ENCODE measurements at regions not wholly inside any gene's neighbourhood (a gene's known extent, or its start where the extent isn't known, plus 50 kb on each side); places are given as distances from the start of the nearest gene placed in this dataset.
A peak's percentile ranks its signal among the peaks of the same experiment; 100 is the strongest.

GRCh38 chr4:146032234-146032860, 93.7 kb upstream of the ZNF827 start:
- H3K9me3 ChIP-seq = no peaks in the 10 kb centered on the region
- no peaks in the 10 kb centered on the region for H3K36me3 ChIP-seq (replicated peaks)
- H3K4me3 ChIP-seq = no peak overlapping the region
- DNase-seq (ENCODE audit: low spot score in 2 of 2) = no peak
- H3K4me1 ChIP-seq = no peaks in the 10 kb centered on the region
- no peaks in the 10 kb centered on the region for H3K27me3 ChIP-seq (ENCODE audit: low read depth)
- in situ Hi-C loops (cut with MboI; ENCODE audit: low sequenced_read_pairs) = no loop called here

GRCh38 chr4:146029939-146030710, 91.5 kb upstream of the ZNF827 start:
- Histone ChIP-seq H3K27me3 (ENCODE audit: low read depth) (no peaks in the 10 kb centered on the region; the same call in 1 of the 2 replicates), H3K36me3 (replicated peaks) (no peaks in the 10 kb centered on the region), H3K4me1 (no peaks in the 10 kb centered on the region), H3K9me3 (no peaks in the 10 kb centered on the region), H3K4me3 (no peak overlapping the region)
- in situ Hi-C loops (cut with MboI; ENCODE audit: low sequenced_read_pairs) = no loop called here
- no peak for DNase-seq (ENCODE audit: low spot score in 2 of 2)

- in situ Hi-C loops (cut with MboI; ENCODE audit: low sequenced_read_pairs) = no loop called here
- H3K27me3 ChIP-seq (ENCODE audit: low read depth) = no peaks in the 10 kb centered on the region; the same call in 1 of the 2 replicates
- H3K4me1 ChIP-seq = no peaks in the 10 kb centered on the region
- H3K9me3 ChIP-seq = no peaks in the 10 kb centered on the region
- H3K36me3 ChIP-seq (replicated peaks) = no peaks in the 10 kb centered on the region
- no peak for DNase-seq (ENCODE audit: low spot score in 2 of 2)
- no peak overlapping the region for H3K4me3 ChIP-seq
These were observed 90.5 kb upstream of the ZNF827 start for GRCh38 chr4:146029147-146029546.

DNA sequence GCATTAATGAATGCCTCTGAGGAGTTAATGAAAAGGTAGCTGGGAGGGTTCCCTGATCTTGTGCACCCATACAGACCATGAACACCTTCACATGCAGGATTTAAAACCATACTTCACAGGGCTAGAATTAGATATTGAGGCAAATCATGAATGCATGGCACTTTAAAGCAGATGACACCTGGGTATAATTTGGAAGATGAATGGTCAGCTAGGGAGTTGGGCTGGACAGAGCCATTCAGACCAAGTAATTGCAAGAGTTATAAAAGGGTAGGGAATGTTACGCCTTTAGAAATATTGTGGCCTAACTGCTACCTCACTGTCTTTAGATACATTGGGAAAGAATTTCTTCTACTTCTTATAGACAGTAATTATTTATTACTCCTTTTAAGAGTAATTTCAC, 89.1 kb upstream of the ZNF827 start:
- in situ Hi-C loops (cut with MboI; ENCODE audit: low sequenced_read_pairs) = no loop called here
- no peaks in the 10 kb centered on the region; the same call in 1 of the 2 replicates for H3K27me3 ChIP-seq (ENCODE audit: low read depth)
- DNase-seq (ENCODE audit: low spot score in 2 of 2) = no peak
- H3K4me1 ChIP-seq = no peaks in the 10 kb centered on the region
- H3K9me3 ChIP-seq = no peaks in the 10 kb centered on the region
- no peak overlapping the region for H3K4me3 ChIP-seq
- no peaks in the 10 kb centered on the region for H3K36me3 ChIP-seq (replicated peaks)

DNA sequence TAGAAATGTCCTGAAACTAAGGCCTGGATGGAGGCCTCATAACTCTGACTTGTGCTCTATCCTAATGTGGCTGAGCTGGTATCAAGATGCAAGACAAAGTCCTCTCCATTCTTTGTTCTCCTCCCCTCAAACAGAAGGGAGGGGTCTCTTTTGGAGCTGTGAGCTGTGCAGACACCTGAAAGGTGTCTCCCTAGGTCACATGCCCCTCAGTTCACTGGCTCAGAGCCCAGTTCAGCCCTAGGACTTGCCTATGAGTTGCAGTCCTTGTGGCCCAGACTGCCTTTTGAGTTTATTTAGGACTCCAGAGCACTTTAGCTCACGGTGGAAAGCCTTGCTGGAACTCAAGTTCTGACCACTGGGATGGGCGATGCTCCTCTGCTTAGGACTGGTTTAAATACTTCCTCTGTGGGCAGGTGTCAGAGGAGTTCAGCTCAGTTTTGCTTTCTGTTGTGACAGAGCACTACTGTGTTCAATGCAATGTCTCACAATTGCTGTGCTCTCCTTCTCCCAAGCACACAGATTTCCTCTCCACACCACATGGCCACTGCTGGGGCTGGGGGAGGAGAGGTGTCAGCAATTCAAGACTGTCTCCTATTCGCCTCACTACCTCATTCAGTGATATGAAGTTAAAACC, 84.8 kb upstream of the ZNF827 start:
- in situ Hi-C loops (cut with MboI; ENCODE audit: low sequenced_read_pairs) = no loop called here
- no peak overlapping the region for H3K4me3 ChIP-seq
- no peak for DNase-seq (ENCODE audit: low spot score in 2 of 2)

DNA sequence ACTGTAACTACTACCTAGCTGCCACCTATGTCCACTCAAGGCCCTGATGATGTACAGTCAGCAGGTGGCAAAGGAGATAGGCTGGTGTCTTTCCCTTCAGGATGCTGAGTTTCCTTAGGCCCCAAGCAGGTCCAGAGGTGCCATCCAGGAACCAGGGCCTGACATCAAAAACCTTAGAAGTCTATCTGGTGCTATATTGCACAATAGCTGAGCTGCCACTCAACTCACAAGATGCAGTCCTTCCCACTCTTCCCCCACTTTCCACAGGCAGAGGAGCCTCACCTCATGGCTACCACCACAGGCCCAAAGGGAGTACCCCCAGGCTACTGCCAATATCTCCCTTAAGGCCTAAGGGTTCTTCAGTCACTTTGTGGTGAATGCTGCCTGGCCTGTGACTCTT, 83.9 kb upstream of the ZNF827 start:
- no peak for DNase-seq (ENCODE audit: low spot score in 2 of 2)
- Histone ChIP-seq H3K4me1 (no peaks in the 10 kb centered on the region), H3K9me3 (no peaks in the 10 kb centered on the region), H3K36me3 (replicated peaks) (no peaks in the 10 kb centered on the region), H3K27me3 (ENCODE audit: low read depth) (no peaks in the 10 kb centered on the region; the same call in 1 of the 2 replicates), H3K4me3 (no peak overlapping the region)
- in situ Hi-C loops (cut with MboI; ENCODE audit: low sequenced_read_pairs) = no loop called here

More for the DNA sequence above, 84.8 kb upstream of the ZNF827 start:
- Histone ChIP-seq H3K36me3 (replicated peaks) (no peaks in the 10 kb centered on the region), H3K27me3 (ENCODE audit: low read depth) (no peaks in the 10 kb centered on the region; the same call in 1 of the 2 replicates), H3K4me1 (no peaks in the 10 kb centered on the region), H3K9me3 (no peaks in the 10 kb centered on the region)

- no peaks in the 10 kb centered on the region for H3K9me3 ChIP-seq
- no peaks in the 10 kb centered on the region for H3K27me3 ChIP-seq (ENCODE audit: low read depth)
- in situ Hi-C loops (cut with MboI; ENCODE audit: low sequenced_read_pairs) = no loop called here
- H3K4me1 ChIP-seq = no peaks in the 10 kb centered on the region
- no peaks in the 10 kb centered on the region for H3K36me3 ChIP-seq (replicated peaks)
- no peak overlapping the region for H3K4me3 ChIP-seq
- no peak for DNase-seq (ENCODE audit: low spot score in 2 of 2)
These were observed 79.6 kb upstream of the ZNF827 start for GRCh38 chr4:146018247-146018646.

DNA sequence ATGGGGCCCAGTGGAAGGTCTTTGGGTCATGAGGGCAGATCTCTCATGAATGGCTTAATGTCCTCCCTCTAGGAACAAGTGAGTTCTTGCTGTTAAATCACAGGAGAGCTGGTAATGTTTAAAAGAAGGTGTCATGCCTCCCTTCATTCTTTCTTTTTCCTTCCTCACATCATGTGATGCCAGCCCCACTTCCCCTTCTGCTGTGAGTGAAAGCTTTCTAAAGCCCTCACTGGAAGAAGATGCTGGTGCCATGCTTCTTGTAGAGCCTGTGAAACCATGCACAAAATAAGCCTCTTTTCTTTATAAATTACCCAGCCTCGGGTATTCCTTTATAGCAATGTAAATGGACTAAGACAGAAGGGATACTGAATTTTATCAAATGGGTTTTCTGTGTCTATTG, 66.1 kb upstream of the ZNF827 start:
- in situ Hi-C loops (cut with MboI; ENCODE audit: low sequenced_read_pairs) = no loop called here
- H3K9me3 ChIP-seq = no peaks in the 10 kb centered on the region
- H3K27me3 ChIP-seq (ENCODE audit: low read depth) = no peaks in the 10 kb centered on the region
- DNase-seq (ENCODE audit: low spot score in 2 of 2) = peak in 1 of 2 experiments; percentile 16
- peaks cover 7% of the 10 kb centered on the region; the same call in 1 of the 2 replicates for H3K4me1 ChIP-seq
- no peaks in the 10 kb centered on the region for H3K36me3 ChIP-seq (replicated peaks)
- no peak overlapping the region for H3K4me3 ChIP-seq

DNA sequence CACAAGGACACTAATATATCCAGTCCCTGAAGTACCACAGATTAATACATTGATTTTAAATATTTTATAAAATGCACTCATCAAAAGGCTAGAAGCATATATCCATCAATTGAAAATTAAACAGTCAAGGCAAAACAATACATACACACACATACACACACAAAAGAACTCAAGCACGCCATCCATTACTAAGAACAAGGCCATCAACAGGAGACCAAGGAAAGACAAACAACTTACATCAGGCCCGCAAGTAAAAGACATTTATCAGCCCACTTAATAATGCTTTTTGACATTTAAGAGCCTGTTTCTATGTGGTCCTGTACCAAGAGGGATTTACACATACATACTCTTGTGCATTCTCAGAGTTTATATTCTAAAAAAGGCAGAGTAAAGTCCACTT, 50.0 kb upstream of the ZNF827 start:
- DNase-seq (ENCODE audit: low spot score in 2 of 2) = no peak

More for the DNA sequence above, 50.0 kb upstream of the ZNF827 start:
- H3K4me1 ChIP-seq = no peaks in the 10 kb centered on the region
- H3K9me3 ChIP-seq = no peaks in the 10 kb centered on the region
- H3K27me3 ChIP-seq (ENCODE audit: low read depth) = no peaks in the 10 kb centered on the region; the same call in 1 of the 2 replicates
- no peaks in the 10 kb centered on the region for H3K36me3 ChIP-seq (replicated peaks)
- H3K4me3 ChIP-seq = no peak overlapping the region
- in situ Hi-C loops (cut with MboI; ENCODE audit: low sequenced_read_pairs) = no loop called here

Measured in HAP-1 (cell line).